Stimulated activated naive CD8-positive, alpha-beta T cell treated with anti-CD3 and anti-CD28 coated beads, Interleukin-15, amount 100 ng/mL, for 72 hours (primary cell): ENCODE measurements at regions not wholly inside any gene's neighbourhood (a gene's known extent, or its start where the extent isn't known, plus 50 kb on each side); places are given as distances from the start of the nearest gene placed in this dataset.
"Not testable (repeated sequence)": the region's sequence is repeated elsewhere in the genome, so short reads cannot be mapped to it uniquely, and the experiment has no call there.

Experiments used
- ATAC-seq: fragments of 150-1000 bp; cut with Tn5 transposase; 2 replicates; pipeline ENCODE4 v1.10.0; 2021; ENCODE audit warnings: mild to moderate bottlenecking, moderate library complexity
- DNase-seq, 2 donors: peaks; one replicate each; pipeline ENCODE4 v3.0.0; 2021 to 2022
- H3K27ac Mint-ChIP-seq, 2 donors: one replicate each; pipeline ENCODE4 v1.8.0; 2022; ENCODE audit warnings: mild to moderate bottlenecking in 2 of 2, mixed read lengths in 2 of 2, moderate library complexity in 2 of 2
- H3K27me3 Mint-ChIP-seq: one replicate; pipeline ENCODE4 v1.8.0; 2022; ENCODE audit warnings: mixed read lengths
- H3K4me1 Mint-ChIP-seq: one replicate; pipeline ENCODE4 v1.8.0; 2022; ENCODE audit warnings: mild to moderate bottlenecking, mixed read lengths
- H3K4me3 Mint-ChIP-seq, 2 donors: one replicate each; pipeline ENCODE4 v1.8.0; 2022; ENCODE audit warnings: mild to moderate bottlenecking in 2 of 2, mixed read lengths in 2 of 2, moderate library complexity in 1 of 2
- H3K9me3 Mint-ChIP-seq, 2 donors: one replicate each; pipeline ENCODE4 v1.8.0; 2022; ENCODE audit warnings: mixed read lengths in 2 of 2

GRCh38 chr6:81085431-81085790, 667.1 kb downstream of the TENT5A start:
- Mint-ChIP-seq H3K9me3 (no peaks in the 10 kb centered on the region), H3K4me3 (no peak overlapping the region), H3K27ac (no peak overlapping the region), H3K27me3 (no peaks in the 10 kb centered on the region), H3K4me1 (no peaks in the 10 kb centered on the region)
- no peak for ATAC-seq
- no peak for DNase-seq

- no peaks in the 10 kb centered on the region for H3K27me3 Mint-ChIP-seq
- no peaks in the 10 kb centered on the region for H3K4me1 Mint-ChIP-seq
- H3K27ac Mint-ChIP-seq: no peak overlapping the region
- H3K9me3 Mint-ChIP-seq: no peaks in the 10 kb centered on the region
- no peak for ATAC-seq
- no peak for DNase-seq
- H3K4me3 Mint-ChIP-seq: no peak overlapping the region
Measured at GRCh38 chr6:81084776-81085430, 667.6 kb downstream of the TENT5A start.

GRCh38 chr6:81075974-81076373, 676.5 kb downstream of the TENT5A start:
- Mint-ChIP-seq H3K4me1 (no peaks in the 10 kb centered on the region), H3K27me3 (no peaks in the 10 kb centered on the region), H3K9me3 (peaks cover 5 to 7% of the 10 kb centered on the region in 2 donors), H3K27ac (no peak overlapping the region), H3K4me3 (no peak overlapping the region)
- DNase-seq: no peak
- no peak for ATAC-seq

GRCh38 chr6:81073318-81073717, 679.2 kb downstream of the TENT5A start:
- Mint-ChIP-seq H3K27ac (no peak overlapping the region), H3K27me3 (no peaks in the 10 kb centered on the region), H3K4me1 (no peaks in the 10 kb centered on the region), H3K4me3 (no peak overlapping the region), H3K9me3 (peaks cover 5 to 14% of the 10 kb centered on the region in 2 donors)
- ATAC-seq (no peak), DNase-seq (no peak)

- ATAC-seq (no peak), DNase-seq (no peak)
- Mint-ChIP-seq H3K27me3 (no peaks in the 10 kb centered on the region), H3K27ac (no peak overlapping the region), H3K4me3 (no peak overlapping the region), H3K4me1 (no peaks in the 10 kb centered on the region), H3K9me3 (peaks cover 5 to 14% of the 10 kb centered on the region in 2 donors)
Measured at GRCh38 chr6:81071121-81071520, 681.4 kb downstream of the TENT5A start.

- ATAC-seq (no peak), DNase-seq (no peak)
- Mint-ChIP-seq H3K4me3 (no peak overlapping the region), H3K9me3 (peaks cover 5 to 14% of the 10 kb centered on the region in 2 donors), H3K27me3 (no peaks in the 10 kb centered on the region), H3K27ac (no peak overlapping the region), H3K4me1 (no peaks in the 10 kb centered on the region)
Measured at GRCh38 chr6:81067057-81067456, 685.4 kb downstream of the TENT5A start.

- Mint-ChIP-seq H3K27me3 (no peaks in the 10 kb centered on the region), H3K9me3 (peaks cover 0 to 7% of the 10 kb centered on the region in 2 donors)
- ATAC-seq: no peak
Measured at GRCh38 chr6:81063891-81064290, 688.6 kb downstream of the TENT5A start.

GRCh38 chr6:81054036-81054435, 698.4 kb downstream of the TENT5A start:
- Mint-ChIP-seq H3K9me3 (peaks cover 0 to 6% of the 10 kb centered on the region in 2 donors), H3K4me1 (no peaks in the 10 kb centered on the region), H3K27ac (no peak overlapping the region), H3K4me3 (no peak overlapping the region), H3K27me3 (no peaks in the 10 kb centered on the region)
- no peak for DNase-seq
- ATAC-seq: no peak

More at GRCh38 chr6:81063891-81064290, 688.6 kb downstream of the TENT5A start:
- DNase-seq: no peak
- Mint-ChIP-seq H3K4me1 (no peaks in the 10 kb centered on the region), H3K4me3 (no peak overlapping the region), H3K27ac (no peak overlapping the region)

- H3K9me3 Mint-ChIP-seq: no peaks in the 10 kb centered on the region
- no peak overlapping the region for H3K27ac Mint-ChIP-seq
- no peak overlapping the region for H3K4me3 Mint-ChIP-seq
- DNase-seq (no peak), ATAC-seq (no peak)
- no peaks in the 10 kb centered on the region for H3K4me1 Mint-ChIP-seq
- no peaks in the 10 kb centered on the region for H3K27me3 Mint-ChIP-seq
Measured at GRCh38 chr6:81051952-81052351, 700.5 kb downstream of the TENT5A start.

- Mint-ChIP-seq H3K4me1 (no peaks in the 10 kb centered on the region), H3K9me3 (no peaks in the 10 kb centered on the region), H3K27me3 (no peaks in the 10 kb centered on the region), H3K27ac (no peak overlapping the region), H3K4me3 (no peak overlapping the region)
- DNase-seq: no peak
- ATAC-seq: no peak
Measured at GRCh38 chr6:81049425-81050042, 702.9 kb downstream of the TENT5A start.

GRCh38 chr6:81031416-81031815, 721.1 kb downstream of the TENT5A start:
- no peak for ATAC-seq
- DNase-seq: no peak
- H3K4me3 Mint-ChIP-seq: no peak overlapping the region
- no peak overlapping the region for H3K27ac Mint-ChIP-seq
- H3K4me1 Mint-ChIP-seq: no peaks in the 10 kb centered on the region
- peaks cover 2 to 5% of the 10 kb centered on the region in 2 donors for H3K9me3 Mint-ChIP-seq
- H3K27me3 Mint-ChIP-seq: no peaks in the 10 kb centered on the region

- Mint-ChIP-seq H3K27me3 (no peaks in the 10 kb centered on the region), H3K27ac (no peak overlapping the region), H3K4me3 (no peak overlapping the region), H3K9me3 (peaks cover 0 to 24% of the 10 kb centered on the region in 2 donors), H3K4me1 (no peaks in the 10 kb centered on the region)
- ATAC-seq: no peak
- no peak for DNase-seq
Measured at GRCh38 chr6:81026041-81026553, 726.4 kb downstream of the TENT5A start.

GRCh38 chr6:81023709-81024108, 728.8 kb downstream of the TENT5A start:
- ATAC-seq: no peak
- Mint-ChIP-seq H3K9me3 (peaks cover 0 to 29% of the 10 kb centered on the region in 2 donors), H3K4me3 (no peak overlapping the region), H3K27me3 (no peaks in the 10 kb centered on the region), H3K27ac (no peak overlapping the region), H3K4me1 (no peaks in the 10 kb centered on the region)
- DNase-seq: no peak

- Mint-ChIP-seq H3K27me3 (no peaks in the 10 kb centered on the region), H3K9me3 (peaks cover 0 to 29% of the 10 kb centered on the region in 2 donors), H3K4me3 (no peak overlapping the region), H3K4me1 (no peaks in the 10 kb centered on the region), H3K27ac (no peak overlapping the region)
- DNase-seq: no peak
- ATAC-seq: no peak
Measured at GRCh38 chr6:81023007-81023582, 729.4 kb downstream of the TENT5A start.

GRCh38 chr6:81017586-81017985, 734.9 kb downstream of the TENT5A start:
- not testable (repeated sequence) for H3K4me1 Mint-ChIP-seq, H3K27ac Mint-ChIP-seq, DNase-seq, H3K4me3 Mint-ChIP-seq, ATAC-seq, H3K27me3 Mint-ChIP-seq
- peaks cover 4 to 24% of the 10 kb centered on the region in 2 donors for H3K9me3 Mint-ChIP-seq

- Mint-ChIP-seq H3K9me3 (no peaks in the 10 kb centered on the region), H3K4me1 (no peaks in the 10 kb centered on the region), H3K4me3 (no peak overlapping the region), H3K27ac (no peak overlapping the region), H3K27me3 (no peaks in the 10 kb centered on the region)
- ATAC-seq (no peak), DNase-seq (no peak)
Measured at GRCh38 chr6:81003894-81004293, 748.6 kb downstream of the TENT5A start.
